Ramos (cell line): ENCODE measurements at regions not wholly inside any gene's neighbourhood (a gene's known extent, or its start where the extent isn't known, plus 50 kb on each side); places are given as distances from the start of the nearest gene placed in this dataset.

Experiments
- in situ Hi-C: fragments of 300-500 bp; cut with MboI; formaldehyde crosslinking; loops from one replicate; pipeline ENCODE4 v1.14.3; 2022; ENCODE audit warnings: low sequenced_read_pairs; ENCODE audit not compliant: unreplicated experiment

DNA sequence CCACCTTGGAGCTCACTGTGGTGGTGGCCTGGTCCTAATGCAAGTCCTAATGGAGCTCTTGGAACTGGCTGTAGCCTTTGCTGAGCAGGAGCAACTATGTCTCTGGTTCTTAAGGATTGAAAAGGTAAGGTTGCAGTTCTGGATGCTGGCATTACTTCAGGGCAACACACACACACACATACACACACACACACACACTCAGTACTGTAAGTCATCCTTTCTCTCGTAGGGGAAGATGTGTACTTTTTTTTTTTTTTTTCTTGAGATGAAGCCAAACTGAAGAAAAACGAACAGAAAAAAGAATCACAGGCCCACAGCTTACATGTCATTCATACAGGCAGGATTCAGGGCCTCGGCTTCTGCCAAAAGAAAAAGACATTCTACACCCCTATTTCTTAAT, 81.1 kb upstream of the RPS23 start:
- in situ Hi-C loops = loop anchor here (25.0 kb wide), 1 partner anchor 1078 kb away; no protein-coding TSS in a partner anchor

- in situ Hi-C loops = loop anchor here (25.0 kb wide), 1 partner anchor 1079 kb away; no protein-coding TSS in a partner anchor
Observed at GRCh38 chr5:82358457-82358856, 80.3 kb upstream of the RPS23 start.

GRCh38 chr5:82356808-82357671, 78.9 kb upstream of the RPS23 start:
- in situ Hi-C loops = loop anchor here (25.0 kb wide), 1 partner anchor 1080 kb away; no protein-coding TSS in a partner anchor

DNA sequence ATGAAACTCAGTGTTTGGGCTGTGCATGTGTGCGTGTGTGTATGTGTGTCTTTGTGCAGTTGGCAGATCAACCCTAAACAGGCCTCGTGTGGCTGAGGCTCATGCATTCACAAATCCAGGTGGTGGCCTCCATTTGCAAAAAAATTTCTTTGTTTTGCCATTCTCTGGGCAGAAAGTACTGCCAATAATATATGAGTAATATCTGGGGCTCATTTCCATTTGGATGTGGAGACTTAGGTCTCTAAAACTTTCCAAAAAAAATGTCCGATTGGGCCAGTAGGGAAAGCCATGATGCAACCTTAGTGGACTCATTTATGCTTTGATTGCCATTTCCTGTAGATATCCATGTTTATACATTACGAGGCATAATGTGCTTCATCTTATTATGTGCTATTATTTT, 77.9 kb upstream of the RPS23 start:
- in situ Hi-C loops = loop anchor here (25.0 kb wide), 1 partner anchor 1081 kb away; no protein-coding TSS in a partner anchor

DNA sequence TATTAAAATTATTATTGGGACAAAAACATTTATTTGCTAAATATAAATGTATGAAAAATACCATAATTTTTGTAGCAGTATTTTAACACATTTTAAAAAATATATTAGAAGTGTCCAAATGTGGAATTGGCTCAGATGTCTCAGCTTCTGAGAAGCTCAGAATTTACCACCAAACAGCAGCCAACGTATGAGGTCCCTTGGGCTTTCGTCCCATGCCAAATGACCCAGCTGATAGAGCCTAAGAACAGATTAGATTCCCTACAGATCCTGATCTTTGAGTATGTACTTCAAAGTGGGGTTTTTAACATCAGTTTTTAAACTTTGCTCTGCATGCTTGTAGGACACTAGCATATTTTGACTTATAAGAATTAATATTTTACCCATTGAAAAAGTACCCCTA, 77.3 kb upstream of the RPS23 start:
- in situ Hi-C loops = loop anchor here (25.0 kb wide), 1 partner anchor 1082 kb away; no protein-coding TSS in a partner anchor

GRCh38 chr5:82355053-82355452, 76.9 kb upstream of the RPS23 start:
- in situ Hi-C loops = loop anchor here (25.0 kb wide), 1 partner anchor 1082 kb away; no protein-coding TSS in a partner anchor

DNA sequence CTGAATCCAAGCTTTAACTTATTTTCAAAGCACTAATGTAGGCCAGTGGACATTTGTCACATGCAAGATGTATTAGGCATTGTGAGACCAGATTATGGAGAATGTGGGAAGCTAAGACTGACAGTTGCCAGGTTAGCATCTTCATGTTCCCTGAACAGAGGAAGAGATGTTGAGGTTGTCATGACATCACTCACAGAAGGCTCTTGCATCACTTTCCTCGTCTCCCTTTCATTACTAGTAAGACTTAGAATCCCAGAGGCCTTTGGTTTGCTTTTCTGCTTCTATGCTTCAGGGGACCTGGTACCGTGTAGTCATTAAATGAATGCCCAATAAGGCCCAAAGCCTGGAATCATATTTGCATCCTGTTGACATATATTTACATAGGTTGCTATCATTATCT, 76.4 kb upstream of the RPS23 start:
- in situ Hi-C loops = loop anchor here (25.0 kb wide), 1 partner anchor 1083 kb away; no protein-coding TSS in a partner anchor

DNA sequence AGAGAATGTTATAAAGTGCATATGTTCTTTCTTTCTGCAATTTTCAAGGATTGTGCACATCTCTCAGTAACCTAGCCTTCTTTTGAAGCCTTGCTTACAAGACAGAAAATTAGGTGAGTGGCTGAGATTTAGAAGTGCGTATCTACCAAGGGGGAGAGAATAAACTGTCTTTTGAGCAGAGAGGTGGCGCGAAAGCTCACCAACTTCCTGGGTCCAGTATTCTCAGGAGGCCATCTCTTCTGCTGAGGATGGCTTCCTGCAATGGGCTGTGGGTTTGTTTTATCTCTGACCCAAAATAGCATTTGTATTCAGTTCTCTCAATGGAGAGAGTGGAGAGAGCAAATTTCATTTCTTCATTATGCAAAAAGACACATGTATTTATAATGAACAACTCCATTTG, 75.4 kb upstream of the RPS23 start:
- in situ Hi-C loops = loop anchor here (25.0 kb wide), 1 partner anchor 1084 kb away; no protein-coding TSS in a partner anchor

DNA sequence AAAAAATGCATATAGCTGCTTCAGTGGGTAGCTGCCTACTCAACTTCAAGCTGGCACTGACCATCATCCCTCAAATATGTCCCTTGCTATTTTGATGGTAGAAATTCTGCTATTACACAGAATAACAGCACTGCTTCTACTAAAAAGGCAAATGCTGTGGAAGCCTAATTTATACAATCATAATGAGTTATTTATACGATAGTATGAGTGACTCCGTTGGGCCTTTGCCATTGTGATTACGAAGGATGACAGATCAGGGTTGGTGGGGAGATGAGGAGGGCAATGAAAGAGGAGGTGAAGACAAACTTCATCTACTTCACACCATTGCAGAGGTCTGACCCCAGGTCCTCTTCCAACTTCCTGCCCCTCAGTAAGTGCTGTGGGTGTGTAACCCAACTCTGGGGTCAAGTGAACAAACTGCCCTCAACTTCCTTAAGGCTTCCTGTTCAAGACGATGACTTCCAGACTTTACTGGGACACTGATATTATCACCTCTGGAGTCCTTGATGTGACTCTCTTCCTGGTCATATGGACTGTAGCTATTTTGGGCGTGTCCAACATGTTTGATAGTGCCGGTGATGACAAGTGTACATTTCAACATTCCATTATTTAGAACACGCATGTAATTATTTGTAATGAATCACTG, 74.1 kb upstream of the RPS23 start:
- in situ Hi-C loops = loop anchor here (25.0 kb wide), 1 partner anchor 1085 kb away; no protein-coding TSS in a partner anchor

DNA sequence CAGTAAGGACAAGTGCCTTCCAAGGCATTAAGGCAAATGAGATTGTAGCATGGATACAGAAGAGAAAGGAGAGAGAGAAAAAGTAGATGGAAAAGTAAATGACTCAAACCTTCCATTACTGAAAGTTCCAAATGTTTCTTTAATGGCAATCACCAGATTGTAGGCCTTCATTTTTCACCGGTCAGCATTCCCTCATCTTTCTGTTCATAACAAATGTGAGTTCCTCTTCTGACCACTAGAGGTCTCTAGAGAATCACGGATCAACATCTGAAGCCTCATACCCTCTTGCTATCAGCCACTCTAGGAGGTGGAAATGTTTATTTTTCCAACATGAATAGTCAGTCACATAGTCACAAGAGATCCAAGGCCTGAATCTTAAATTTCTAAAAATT, 73.6 kb upstream of the RPS23 start:
- in situ Hi-C loops = loop anchor here (25.0 kb wide), 1 partner anchor 1086 kb away; no protein-coding TSS in a partner anchor

DNA sequence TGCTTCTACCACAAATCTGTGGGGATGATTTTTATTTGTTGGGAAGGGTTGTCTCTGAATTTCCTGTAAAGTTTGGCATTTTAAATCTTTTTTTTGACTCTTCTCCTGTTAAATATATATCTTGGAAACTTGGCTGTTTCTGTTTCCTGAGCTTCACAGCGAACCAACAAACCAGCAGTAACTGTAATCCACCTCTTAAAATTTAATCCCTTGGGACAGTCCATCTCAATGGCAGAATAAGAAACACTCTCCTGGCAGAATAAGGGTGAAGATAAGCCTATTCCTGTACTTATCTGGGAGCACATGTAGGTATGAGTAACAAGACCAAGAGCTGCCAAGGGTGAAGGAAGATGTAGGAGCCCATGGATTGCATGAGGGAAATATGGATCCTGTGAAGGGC, 73.1 kb upstream of the RPS23 start:
- in situ Hi-C loops = loop anchor here (25.0 kb wide), 1 partner anchor 1086 kb away; no protein-coding TSS in a partner anchor

GRCh38 chr5:82349652-82350051, 71.5 kb upstream of the RPS23 start:
- in situ Hi-C loops = loop anchor here (25.0 kb wide), 2 partner anchors 1088 to 1213 kb away; no protein-coding TSS in a partner anchor

GRCh38 chr5:82348784-82349425, 70.8 kb upstream of the RPS23 start:
- in situ Hi-C loops = loop anchor here (25.0 kb wide), 1 partner anchor 1213 kb away; no protein-coding TSS in a partner anchor

GRCh38 chr5:82347201-82347865, 69.2 kb upstream of the RPS23 start:
- in situ Hi-C loops = loop anchor here (25.0 kb wide), 1 partner anchor 1215 kb away; no protein-coding TSS in a partner anchor

DNA sequence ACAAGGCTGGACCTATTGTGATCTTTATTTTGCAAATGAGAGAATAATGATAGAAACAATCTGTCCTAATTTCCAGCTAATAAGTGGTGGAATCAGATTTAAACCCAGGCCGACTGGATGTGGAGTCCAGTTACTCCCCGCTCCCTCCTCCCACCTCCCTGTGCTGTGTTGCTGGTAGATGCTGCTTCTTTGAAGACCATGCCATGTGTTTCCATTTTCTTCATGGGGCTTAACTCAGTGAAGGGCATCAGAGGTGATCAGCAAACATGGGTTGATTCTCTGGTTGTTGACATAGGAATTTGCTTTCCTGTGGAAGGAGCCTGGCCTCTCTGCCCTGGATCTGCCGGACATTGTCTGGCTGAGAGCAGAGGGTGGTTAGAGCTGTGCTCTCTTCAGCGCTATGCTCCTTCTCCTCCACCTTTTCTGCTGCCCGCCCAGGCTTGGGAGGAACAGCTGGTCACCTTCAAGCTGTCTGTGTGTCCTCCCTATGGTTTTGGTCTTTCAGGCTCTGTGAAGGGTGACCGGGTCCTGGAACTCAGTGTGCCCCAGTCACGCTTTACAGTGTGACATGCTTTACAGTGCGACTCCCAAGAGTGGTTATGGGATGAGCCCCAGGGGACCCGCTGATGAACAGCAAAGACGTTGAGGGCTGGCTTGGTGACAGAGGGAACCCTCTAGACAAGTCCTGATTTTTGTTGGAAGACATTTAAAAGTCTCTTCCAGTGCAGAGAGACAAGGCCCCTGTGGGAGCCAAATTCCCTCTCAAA, 68.4 kb upstream of the RPS23 start:
- in situ Hi-C loops = loop anchor here (25.0 kb wide), 1 partner anchor 1216 kb away; no protein-coding TSS in a partner anchor

- in situ Hi-C loops = loop anchor here (25.0 kb wide), 1 partner anchor 1217 kb away; no protein-coding TSS in a partner anchor
Observed at GRCh38 chr5:82345108-82345507, 67.0 kb upstream of the RPS23 start.

DNA sequence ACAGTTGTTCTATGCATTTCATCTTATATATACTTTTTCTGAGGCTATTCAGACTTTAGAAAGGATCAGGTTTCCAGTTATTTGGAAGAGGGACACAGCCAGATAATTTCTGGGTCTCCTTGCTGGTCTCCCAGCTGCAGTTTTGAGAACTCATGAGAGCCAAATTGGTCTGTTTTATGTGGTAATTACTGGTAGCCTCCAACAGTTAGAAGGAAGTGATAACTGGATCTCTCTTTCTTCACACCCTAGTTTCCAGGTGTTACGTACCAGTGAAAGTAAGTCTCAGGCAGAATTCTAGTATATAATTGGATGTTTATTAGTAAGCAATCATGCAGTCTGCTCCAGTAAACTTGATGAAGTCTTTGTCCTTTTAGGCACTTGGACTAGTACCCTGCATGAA, 63.2 kb upstream of the RPS23 start:
- in situ Hi-C loops = loop anchor here (25.0 kb wide), 1 partner anchor 1221 kb away; no protein-coding TSS in a partner anchor

GRCh38 chr5:82340799-82341198, 62.6 kb upstream of the RPS23 start:
- in situ Hi-C loops = loop anchor here (25.0 kb wide), 1 partner anchor 1222 kb away; no protein-coding TSS in a partner anchor
